ENCODE measurements at regions not wholly inside any gene's neighbourhood (a gene's known extent, or its start where the extent isn't known, plus 50 kb on each side); places are given as distances from the start of the nearest gene placed in this dataset.

DNA sequence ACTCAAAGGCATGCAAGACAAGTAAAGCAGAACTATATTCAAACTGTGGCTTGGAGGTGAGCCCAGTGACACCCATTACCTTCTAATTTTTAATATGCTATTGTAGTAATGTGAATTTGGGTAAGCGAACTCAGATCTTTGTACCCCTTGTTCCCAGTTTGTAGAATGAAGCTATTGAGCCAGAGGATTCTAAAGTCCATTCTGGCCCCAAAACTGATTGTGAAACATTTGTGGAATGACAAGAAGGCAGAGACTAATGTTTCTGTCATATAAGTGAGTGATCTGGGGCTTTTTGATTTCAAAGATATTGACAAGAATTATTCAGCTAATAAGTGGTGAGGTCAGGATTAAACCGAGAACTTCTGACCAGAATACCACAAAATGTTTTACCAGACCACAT lies 283.8 kb upstream of the CA10 start:
- Histone ChIP-seq H4K20me1 (ENCODE audit: control insufficient read depth, extremely low read depth, insufficient read depth, low read length) (no peaks in the 10 kb centered on the region), H3K4me1 (ENCODE audit: control insufficient read depth, extremely low read depth, insufficient read depth, low read length) (no peaks in the 10 kb centered on the region), H2AFZ (ENCODE audit: low read length) (no peak overlapping the region), H3K27ac (ENCODE audit: insufficient read depth, low read length) (no peak overlapping the region), H3K27me3 (ENCODE audit: control insufficient read depth, insufficient read depth, low read length) (no peaks in the 10 kb centered on the region), H3K36me3 (ENCODE audit: control insufficient read depth, insufficient read depth, low read length) (no peaks in the 10 kb centered on the region), H3K9ac (ENCODE audit: insufficient read depth, low read length) (no peak overlapping the region), H3K9me3 (ENCODE audit: control insufficient read depth, insufficient read depth, low read depth, low read length) (no peaks in the 10 kb centered on the region), H3K4me2 (ENCODE audit: extremely low read depth, insufficient read depth, low read length) (no peak overlapping the region), H3K79me2 (ENCODE audit: control insufficient read depth, insufficient read depth, low read length) (no peaks in the 10 kb centered on the region), H3K4me3 (replicated peaks in 1 of 4; ENCODE audit: control extremely low read depth in 1 of 4, insufficient read depth in 1 of 4, low read depth in 3 of 4, low read length in 4 of 4) (no peak overlapping the region)
- DNase-seq (ENCODE audit: low read depth in 2 of 2), result no peak
- no peak for TF ChIP-seq EZH2 (IDR thresholded peaks at IDR 0.05; ENCODE audit: low read length, missing control alignments)
- TF ChIP-seq, protein P1, sequence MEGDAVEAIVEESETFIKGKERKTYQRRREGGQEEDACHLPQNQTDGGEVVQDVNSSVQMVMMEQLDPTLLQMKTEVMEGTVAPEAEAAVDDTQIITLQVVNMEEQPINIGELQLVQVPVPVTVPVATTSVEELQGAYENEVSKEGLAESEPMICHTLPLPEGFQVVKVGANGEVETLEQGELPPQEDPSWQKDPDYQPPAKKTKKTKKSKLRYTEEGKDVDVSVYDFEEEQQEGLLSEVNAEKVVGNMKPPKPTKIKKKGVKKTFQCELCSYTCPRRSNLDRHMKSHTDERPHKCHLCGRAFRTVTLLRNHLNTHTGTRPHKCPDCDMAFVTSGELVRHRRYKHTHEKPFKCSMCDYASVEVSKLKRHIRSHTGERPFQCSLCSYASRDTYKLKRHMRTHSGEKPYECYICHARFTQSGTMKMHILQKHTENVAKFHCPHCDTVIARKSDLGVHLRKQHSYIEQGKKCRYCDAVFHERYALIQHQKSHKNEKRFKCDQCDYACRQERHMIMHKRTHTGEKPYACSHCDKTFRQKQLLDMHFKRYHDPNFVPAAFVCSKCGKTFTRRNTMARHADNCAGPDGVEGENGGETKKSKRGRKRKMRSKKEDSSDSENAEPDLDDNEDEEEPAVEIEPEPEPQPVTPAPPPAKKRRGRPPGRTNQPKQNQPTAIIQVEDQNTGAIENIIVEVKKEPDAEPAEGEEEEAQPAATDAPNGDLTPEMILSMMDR (conservative IDR thresholded peaks at IDR 0.05 in 1 of 2, IDR thresholded peaks at IDR 0.05 in 1 of 2; ENCODE audit: low read depth in 1 of 2, low read length in 2 of 2), result no peak

DNA sequence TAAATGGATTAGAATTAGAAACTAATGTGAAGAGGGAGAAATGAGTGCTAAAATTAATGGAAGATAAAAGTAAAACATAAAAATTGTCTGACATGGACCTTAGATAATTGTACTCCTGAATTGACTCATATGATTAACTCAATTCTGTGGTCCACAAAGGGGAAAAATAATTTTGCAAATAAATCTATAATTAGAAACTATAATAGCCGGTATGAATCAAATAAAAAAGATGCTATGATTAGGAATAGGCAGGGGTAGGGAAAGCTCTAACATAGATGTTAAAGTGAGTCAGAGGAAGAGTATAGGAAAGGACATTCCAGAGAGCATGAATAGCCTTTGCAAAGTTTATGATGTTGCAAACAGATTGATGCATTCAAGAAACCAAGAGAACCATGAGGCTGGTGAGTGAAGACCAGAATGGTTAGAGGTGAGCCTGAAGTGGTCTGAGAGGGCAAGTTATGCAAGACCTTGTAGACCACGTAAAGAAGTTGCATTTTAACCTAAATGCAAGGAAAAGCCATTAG lies 262.1 kb upstream of the CA10 start:
- Histone ChIP-seq H3K4me3 (replicated peaks in 1 of 4; ENCODE audit: control extremely low read depth in 1 of 4, insufficient read depth in 1 of 4, low read depth in 3 of 4, low read length in 4 of 4) (no peak overlapping the region), H3K27me3 (ENCODE audit: control insufficient read depth, insufficient read depth, low read length) (no peaks in the 10 kb centered on the region), H3K27ac (ENCODE audit: insufficient read depth, low read length) (no peak overlapping the region), H4K20me1 (ENCODE audit: control insufficient read depth, extremely low read depth, insufficient read depth, low read length) (no peaks in the 10 kb centered on the region), H3K36me3 (ENCODE audit: control insufficient read depth, insufficient read depth, low read length) (no peaks in the 10 kb centered on the region), H2AFZ (ENCODE audit: low read length) (no peak overlapping the region), H3K9me3 (ENCODE audit: control insufficient read depth, insufficient read depth, low read depth, low read length) (no peaks in the 10 kb centered on the region), H3K4me1 (ENCODE audit: control insufficient read depth, extremely low read depth, insufficient read depth, low read length) (no peaks in the 10 kb centered on the region), H3K4me2 (ENCODE audit: extremely low read depth, insufficient read depth, low read length) (no peak overlapping the region), H3K9ac (ENCODE audit: insufficient read depth, low read length) (no peak overlapping the region), H3K79me2 (ENCODE audit: control insufficient read depth, insufficient read depth, low read length) (no peaks in the 10 kb centered on the region)
- DNase-seq (ENCODE audit: low read depth in 2 of 2), result no peak
- TF ChIP-seq, protein P1 (conservative IDR thresholded peaks at IDR 0.05 in 1 of 2, IDR thresholded peaks at IDR 0.05 in 1 of 2; ENCODE audit: low read depth in 1 of 2, low read length in 2 of 2), result no peak
- TF ChIP-seq EZH2 (IDR thresholded peaks at IDR 0.05; ENCODE audit: low read length, missing control alignments), result no peak

DNA sequence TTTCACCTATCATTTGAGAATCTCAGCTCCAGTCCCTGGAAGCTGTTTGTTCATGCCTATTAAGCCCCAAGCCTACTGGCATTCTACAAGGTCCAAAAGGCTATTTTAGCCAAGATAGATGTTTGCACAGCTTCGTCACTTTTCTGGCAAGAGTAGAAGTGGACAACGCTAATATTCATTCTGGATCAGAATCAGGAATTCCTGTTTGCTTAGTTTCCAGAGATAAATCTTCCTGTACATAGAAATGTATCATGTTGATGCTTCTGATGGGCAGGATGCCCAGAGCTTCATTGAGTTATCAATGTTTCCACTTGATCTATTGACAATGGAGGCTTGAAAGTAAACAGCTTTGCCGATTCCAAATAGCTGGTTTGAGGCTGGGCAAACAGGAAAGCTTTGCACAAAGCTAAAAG lies 260.7 kb upstream of the CA10 start:
- no peak for TF ChIP-seq EZH2 (IDR thresholded peaks at IDR 0.05; ENCODE audit: low read length, missing control alignments)
- TF ChIP-seq, protein P1 (conservative IDR thresholded peaks at IDR 0.05 in 1 of 2, IDR thresholded peaks at IDR 0.05 in 1 of 2; ENCODE audit: low read depth in 1 of 2, low read length in 2 of 2), result no peak
- Histone ChIP-seq H2AFZ (ENCODE audit: low read length) (no peak overlapping the region), H3K9me3 (ENCODE audit: control insufficient read depth, insufficient read depth, low read depth, low read length) (no peaks in the 10 kb centered on the region)

More for the DNA sequence above, 260.7 kb upstream of the CA10 start:
- Histone ChIP-seq H3K27ac (ENCODE audit: insufficient read depth, low read length) (no peak overlapping the region), H3K27me3 (ENCODE audit: control insufficient read depth, insufficient read depth, low read length) (no peaks in the 10 kb centered on the region), H3K9ac (ENCODE audit: insufficient read depth, low read length) (no peak overlapping the region), H3K4me1 (ENCODE audit: control insufficient read depth, extremely low read depth, insufficient read depth, low read length) (no peaks in the 10 kb centered on the region), H3K79me2 (ENCODE audit: control insufficient read depth, insufficient read depth, low read length) (no peaks in the 10 kb centered on the region), H4K20me1 (ENCODE audit: control insufficient read depth, extremely low read depth, insufficient read depth, low read length) (no peaks in the 10 kb centered on the region), H3K36me3 (ENCODE audit: control insufficient read depth, insufficient read depth, low read length) (no peaks in the 10 kb centered on the region), H3K4me2 (ENCODE audit: extremely low read depth, insufficient read depth, low read length) (no peak overlapping the region), H3K4me3 (replicated peaks in 1 of 4; ENCODE audit: control extremely low read depth in 1 of 4, insufficient read depth in 1 of 4, low read depth in 3 of 4, low read length in 4 of 4) (no peak overlapping the region)
- DNase-seq (ENCODE audit: low read depth in 2 of 2), result no peak
